CD4-positive, alpha-beta T cell treated with Interleukin-4 for 4 hours (primary cell): ENCODE measurements at regions not wholly inside any gene's neighbourhood (a gene's known extent, or its start where the extent isn't known, plus 50 kb on each side); places are given as distances from the start of the nearest gene placed in this dataset.

ENCODE experiments used
- DNase-seq: peaks from one replicate; pipeline ENCODE4 v3.0.0-alpha.2; 2020

DNA sequence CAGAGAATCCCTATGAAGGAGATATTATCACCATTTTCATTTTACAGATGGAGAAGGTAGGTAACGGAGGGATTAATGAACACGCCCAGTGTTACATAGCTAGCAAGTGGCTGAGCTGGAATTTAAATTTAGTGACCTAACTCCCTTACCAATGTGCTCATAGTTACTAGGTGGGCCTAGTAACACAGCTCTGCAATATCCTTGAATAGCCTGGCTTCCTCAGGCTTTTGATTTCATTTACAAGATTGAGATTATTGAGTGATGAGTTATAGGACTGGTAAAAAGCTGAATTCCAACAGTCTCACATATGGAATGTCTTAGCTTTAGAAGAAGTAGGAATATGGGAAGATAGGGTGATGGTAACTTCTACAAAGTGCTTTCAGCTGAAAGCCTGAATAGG is 336.3 kb upstream of the KIF2A start:
- no peak for DNase-seq

GRCh38 chr5:61970218-61970617 is 335.8 kb upstream of the KIF2A start:
- DNase-seq: no peak

- DNase-seq: no peak
These were observed 331.3 kb upstream of the KIF2A start for GRCh38 chr5:61974680-61975079.

- no peak for DNase-seq
These were observed 324.1 kb upstream of the KIF2A start for GRCh38 chr5:61981886-61982285.

- DNase-seq: no peak
These were observed 314.6 kb upstream of the KIF2A start for GRCh38 chr5:61991430-61991829.

- DNase-seq: no peak
These were observed 314.1 kb upstream of the KIF2A start for GRCh38 chr5:61991866-61992265.

DNA sequence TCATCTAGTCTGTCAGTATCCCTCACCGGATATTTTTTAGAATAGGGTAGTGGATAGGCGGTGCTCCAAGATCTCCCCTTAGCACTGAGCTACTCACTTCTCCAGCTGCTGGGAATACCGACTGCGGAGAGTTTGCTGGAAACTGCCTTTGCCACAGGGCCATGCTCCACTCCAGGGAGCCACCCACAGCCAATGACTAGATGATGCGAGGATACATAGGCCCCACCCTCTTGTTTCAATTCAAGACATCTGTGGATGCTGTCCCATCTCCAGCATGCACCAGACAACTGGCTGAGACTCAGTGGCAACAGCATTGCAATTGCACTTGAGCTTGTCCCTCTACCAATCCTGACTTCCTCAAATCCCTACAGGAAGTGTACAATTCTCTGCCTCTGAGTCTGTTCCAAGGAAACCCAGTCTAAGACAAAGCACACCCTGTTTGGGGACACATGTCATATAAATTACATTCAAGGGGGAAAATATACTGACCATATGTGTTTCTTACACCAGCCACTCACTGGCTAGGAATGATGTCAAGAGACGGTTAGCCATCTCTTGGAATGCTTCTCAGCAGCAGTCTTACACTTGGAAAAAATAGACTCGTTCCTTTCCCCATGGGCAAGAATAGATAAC is 312.6 kb upstream of the KIF2A start:
- DNase-seq: no peak

DNA sequence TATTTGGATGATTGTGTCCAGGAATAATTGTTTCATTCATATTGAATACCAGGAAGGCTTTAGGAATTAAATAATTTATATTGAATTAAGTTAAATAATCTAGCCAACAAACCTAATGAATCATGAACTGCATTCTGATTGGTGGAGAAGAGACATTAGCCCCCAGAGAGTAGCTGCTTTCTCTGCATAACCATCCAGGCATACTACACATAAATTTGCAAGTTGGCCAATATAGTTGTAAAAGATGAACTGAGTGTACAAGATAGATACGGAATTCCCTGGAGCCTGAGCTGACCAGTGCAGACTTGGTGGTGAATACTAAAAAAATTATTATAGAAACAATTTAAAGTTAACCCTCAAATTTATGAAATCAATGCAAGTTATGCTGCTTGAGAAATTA is 311.8 kb upstream of the KIF2A start:
- DNase-seq: no peak

DNA sequence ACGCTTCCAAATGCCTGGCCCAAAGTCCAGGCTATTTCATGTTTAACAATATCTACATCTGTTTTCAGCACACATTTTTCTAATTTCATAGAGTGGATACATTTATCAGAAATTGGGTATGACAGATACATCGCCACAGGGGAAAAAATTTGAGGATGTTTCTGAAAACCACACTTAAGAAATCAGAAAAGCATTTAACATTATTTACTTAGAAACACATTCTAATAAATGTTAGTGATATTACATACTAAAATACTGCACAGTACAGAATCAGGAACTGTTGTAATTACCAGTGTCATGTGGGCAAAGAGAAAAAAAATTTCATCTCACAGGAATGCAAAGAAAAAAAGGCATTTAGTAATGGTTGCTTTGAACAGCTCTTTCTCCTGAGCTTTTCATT is 310.5 kb upstream of the KIF2A start:
- no peak for DNase-seq

DNA sequence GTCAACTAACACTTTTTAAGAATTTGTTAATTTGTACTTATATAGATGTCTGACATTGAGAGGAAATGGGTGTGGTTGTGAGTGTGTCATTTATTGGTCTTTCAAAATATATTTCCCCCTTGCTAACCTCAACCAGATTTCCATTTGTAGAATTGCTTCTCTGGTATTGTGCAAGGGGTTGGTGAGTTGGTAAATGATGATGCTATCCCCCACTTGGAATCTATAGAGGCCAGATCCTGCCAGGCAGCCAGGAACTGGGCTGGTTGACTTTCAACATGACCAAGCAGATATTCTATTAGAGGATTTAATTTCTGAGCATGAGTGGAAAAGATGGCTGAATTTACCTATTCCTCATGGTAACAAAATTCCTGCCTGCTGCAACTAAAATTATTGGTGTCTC is 306.6 kb upstream of the KIF2A start:
- no peak for DNase-seq

DNA sequence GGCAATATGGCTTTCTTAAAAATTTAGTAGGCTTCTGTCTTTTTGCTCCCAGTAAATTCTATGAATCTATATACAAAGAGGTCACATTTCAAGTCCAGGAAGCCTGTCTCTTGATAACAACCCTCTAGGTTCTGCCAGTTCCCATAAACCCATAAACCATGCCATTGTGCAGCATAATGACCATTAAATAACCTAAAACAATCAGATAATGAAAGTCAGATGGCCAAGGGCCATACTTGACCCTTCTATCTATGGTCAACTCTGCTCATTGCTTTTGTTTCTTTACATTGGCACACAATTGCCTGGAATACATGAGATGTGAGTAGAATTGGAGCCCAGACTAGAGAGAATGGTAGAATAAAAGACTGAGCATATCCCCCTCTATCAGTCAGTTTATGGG is 305.4 kb upstream of the KIF2A start:
- no peak for DNase-seq

GRCh38 chr5:62001640-62002039 is 304.4 kb upstream of the KIF2A start:
- no peak for DNase-seq

DNA sequence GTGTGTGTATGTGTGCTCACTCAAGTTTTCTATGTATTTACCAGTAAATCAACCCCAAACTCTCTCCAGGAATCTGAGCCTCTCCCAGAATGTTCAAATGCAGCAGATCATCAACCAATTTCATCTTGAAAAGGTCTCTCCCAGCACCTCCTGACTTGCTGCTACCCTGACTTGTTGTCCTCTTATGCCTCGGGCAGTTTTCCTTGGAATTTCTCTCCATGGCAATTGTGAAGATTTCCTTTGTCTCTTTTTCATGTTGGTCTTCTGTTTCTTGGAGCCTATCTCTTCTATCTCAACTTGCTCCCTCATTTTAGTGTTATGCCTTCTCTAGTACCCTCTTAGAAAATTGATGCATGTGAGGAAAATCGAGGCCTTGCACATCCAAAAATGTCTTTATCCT is 303.6 kb upstream of the KIF2A start:
- no peak for DNase-seq

DNA sequence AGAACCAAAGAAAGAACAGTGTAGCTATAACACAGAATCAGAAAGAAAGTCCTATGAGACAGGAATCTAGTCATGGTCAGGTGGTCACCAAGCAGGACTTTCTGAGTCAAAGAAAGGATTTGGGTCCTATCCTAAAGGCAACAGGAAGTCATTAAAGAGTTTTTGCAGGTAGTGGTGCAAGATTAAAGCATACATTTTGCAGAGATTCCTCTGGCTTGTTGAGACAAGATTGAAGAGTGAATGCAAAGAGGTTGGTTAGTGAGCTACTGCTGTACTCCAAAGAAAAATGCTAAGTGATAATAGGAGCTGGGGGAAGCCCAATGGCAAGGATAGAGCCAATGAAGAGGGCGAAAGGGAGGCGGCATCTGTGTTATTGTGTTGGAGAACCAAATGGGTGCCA is 300.5 kb upstream of the KIF2A start:
- DNase-seq: no peak

GRCh38 chr5:62007457-62007856 is 298.5 kb upstream of the KIF2A start:
- DNase-seq: no peak

GRCh38 chr5:62011089-62011664 is 294.8 kb upstream of the KIF2A start:
- no peak for DNase-seq

- no peak for DNase-seq
These were observed 288.9 kb upstream of the KIF2A start for GRCh38 chr5:62017092-62017491.

- no peak for DNase-seq
These were observed 276.7 kb upstream of the KIF2A start for GRCh38 chr5:62029303-62029702.

- DNase-seq: no peak
These were observed 275.7 kb upstream of the KIF2A start for GRCh38 chr5:62030326-62030725.

DNA sequence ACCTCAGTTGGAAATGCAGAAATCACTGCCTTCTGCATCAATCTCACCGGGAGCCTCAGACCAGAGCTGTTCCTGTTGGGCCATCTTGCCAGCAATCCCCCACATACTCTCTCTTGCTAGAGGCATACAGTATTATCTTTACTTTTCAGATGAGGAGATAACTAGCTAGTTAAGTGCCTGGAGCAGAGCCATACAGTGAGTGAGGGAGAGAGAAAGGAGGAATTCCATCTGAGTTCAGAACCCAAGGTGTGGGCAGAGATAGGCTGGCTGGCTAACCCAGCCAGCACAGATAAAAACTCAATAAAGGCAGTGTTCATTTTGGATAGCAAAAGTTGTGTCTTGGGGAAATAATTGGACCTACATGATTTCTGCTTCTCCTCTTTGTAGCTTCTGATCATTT is 268.0 kb upstream of the KIF2A start:
- DNase-seq: no peak

DNA sequence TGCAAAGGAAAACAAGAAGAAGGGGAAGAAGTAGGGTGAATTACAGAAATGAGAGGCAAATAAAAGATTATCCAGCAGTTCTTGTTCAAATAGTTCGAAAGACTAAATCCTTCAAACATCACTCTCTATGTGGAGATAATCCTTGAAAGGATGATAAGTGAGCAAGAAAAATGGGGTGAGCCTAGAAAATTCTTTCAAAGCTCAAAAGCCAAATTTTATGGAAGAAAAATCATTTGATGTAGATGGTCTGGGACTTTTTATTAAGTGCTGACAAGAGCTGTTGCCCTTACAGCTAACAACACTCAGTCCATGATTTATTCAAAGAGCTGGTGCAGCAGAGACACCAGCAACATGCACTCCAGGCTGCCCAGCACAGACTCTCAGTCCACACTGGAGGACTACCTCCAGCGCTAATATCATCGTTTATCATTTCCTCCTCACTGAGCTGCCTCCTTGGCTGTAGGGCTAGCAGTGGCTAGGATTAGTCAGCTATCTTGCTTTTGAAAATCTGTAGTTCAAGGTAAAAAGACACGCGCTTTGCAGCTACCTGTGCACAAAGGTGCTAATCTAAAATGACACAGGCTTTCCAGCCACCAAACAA is 264.8 kb upstream of the KIF2A start:
- DNase-seq: no peak

DNA sequence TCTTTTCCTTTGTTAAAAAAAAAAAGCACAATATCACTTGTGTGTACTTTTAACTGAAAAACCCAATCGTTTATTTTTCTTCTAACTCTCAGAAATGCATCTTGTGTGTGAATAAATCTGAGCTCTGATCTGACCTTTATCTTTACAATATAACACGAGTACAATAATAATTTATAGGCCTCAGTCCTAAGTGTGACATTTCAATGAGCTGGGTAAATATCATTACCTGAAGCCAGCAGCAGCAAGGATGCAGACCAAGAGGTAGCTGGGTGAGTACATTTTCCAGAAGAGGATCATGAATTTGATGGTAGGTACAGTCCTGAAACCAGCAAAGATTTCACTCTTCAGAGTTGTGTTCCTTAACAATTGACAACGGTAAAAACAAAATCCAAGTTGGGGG is 264.0 kb upstream of the KIF2A start:
- no peak for DNase-seq

DNA sequence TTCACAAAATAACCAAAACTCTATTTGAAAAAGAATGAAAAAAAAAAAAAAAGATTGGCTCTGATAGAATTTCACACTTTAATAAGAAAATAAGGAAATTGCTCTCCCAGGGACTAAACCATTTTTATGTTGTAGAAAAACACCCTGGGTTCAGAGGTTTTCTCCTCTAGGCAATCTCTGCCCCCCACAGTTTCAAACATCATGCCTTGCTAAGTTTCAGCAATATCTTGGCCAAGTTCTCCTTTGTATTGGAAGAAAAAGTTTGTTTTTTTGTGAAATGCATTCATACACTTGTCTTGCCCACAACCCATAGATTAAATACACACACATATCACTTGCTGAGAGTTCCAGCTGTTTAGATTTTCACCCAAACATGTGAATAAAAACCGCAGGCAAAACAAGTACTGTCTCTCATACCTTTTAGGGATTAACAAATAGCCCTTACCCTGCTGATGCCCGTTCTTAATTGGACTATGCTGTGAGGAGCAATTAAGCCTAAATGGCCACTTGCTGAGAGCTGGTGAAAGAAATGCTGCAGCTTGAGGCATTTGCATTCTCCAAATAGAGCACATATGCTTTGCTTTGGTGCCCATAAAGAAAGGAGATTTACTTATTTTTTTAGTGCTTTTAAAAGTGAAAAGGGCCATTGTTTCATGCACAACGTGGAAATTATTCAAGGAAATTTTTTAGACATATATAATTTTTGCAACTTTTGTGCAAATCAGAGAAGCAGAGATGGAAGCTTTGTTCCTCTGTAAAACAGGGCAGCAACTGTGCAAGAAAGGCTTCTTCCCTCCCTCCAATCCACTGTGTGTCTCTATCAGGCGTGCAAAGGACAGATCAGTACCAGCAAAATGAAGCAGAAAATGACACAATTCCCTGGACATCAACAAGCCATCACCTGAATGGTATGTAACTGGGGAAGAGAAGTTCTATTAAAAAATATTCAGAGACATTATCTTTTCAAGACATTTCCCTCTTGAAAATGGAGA is 262.4 kb upstream of the KIF2A start:
- no peak for DNase-seq

- DNase-seq: no peak
These were observed 261.0 kb upstream of the KIF2A start for GRCh38 chr5:62044989-62045388.
